ENCODE measurements at regions not wholly inside any gene's neighbourhood (a gene's known extent, or its start where the extent isn't known, plus 50 kb on each side); places are given as distances from the start of the nearest gene placed in this dataset.

GRCh38 chr21:35593000-35593502, 467.3 kb downstream of the SETD4 start:
- TF ChIP-seq GATA2 (CRISPR knock-in tag; IDR thresholded peaks at IDR 0.05) (no peak), NFIC (IDR thresholded peaks at IDR 0.05; ENCODE audit: borderline replicate concordance) (peak; percentile 52; the same call in 1 of the 2 replicates), EP300 (IDR thresholded peaks at IDR 0.05; ENCODE audit: borderline replicate concordance in 1 of 2, low read depth in 1 of 2, low read length in 1 of 2) (peak in 1 of 2 experiments; percentile 45; a peak in 1 of 4 replicates), JUND (IDR thresholded peaks at IDR 0.05) (peak; percentile 62), CTCF (IDR thresholded peaks at IDR 0.05) (no peak), EZH2phosphoT487 (IDR thresholded peaks at IDR 0.05; ENCODE audit: borderline replicate concordance, low read depth) (no peak), REST (IDR thresholded peaks at IDR 0.05; ENCODE audit: low read depth, low read length) (no peak)

Measured in SK-N-SH (cell line).